ENCODE measurements at regions not wholly inside any gene's neighbourhood (a gene's known extent, or its start where the extent isn't known, plus 50 kb on each side); places are given as distances from the start of the nearest gene placed in this dataset.
A peak's percentile ranks its signal among the peaks of the same experiment; 100 is the strongest.
"Not testable (repeated sequence)": the region's sequence is repeated elsewhere in the genome, so short reads cannot be mapped to it uniquely, and the experiment has no call there.

DNA sequence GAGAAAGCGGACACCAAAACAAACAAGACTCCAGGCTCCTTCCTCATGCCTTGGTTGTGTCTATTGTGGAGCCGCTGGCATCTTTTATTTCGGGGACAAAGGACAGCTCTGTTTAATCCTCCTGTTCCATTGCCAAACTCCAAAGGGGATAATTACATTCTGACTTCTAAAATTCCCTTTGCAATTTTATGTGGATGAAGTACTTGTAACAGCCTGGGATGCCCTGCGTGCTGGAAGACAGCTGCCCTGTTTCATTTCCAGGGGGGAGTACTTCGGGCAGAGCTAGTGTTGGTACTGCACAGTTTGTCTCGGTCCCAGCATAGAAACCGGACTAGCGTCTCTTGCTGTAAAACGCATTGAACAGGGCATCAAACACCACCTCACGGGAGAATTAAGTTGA is 90.9 kb downstream of the BAMBI start:
- Histone ChIP-seq H3K27me3 (ENCODE audit: insufficient read depth, low read depth, severe bottlenecking) (no peaks in the 10 kb centered on the region), H3K4me3 (ENCODE audit: low read depth, low read length) (no peak overlapping the region), H3K27ac (no peak overlapping the region), H3K9me3 (ENCODE audit: severe bottlenecking) (no peaks in the 10 kb centered on the region), H3K36me3 (no peaks in the 10 kb centered on the region)
- TF ChIP-seq, protein P1, sequence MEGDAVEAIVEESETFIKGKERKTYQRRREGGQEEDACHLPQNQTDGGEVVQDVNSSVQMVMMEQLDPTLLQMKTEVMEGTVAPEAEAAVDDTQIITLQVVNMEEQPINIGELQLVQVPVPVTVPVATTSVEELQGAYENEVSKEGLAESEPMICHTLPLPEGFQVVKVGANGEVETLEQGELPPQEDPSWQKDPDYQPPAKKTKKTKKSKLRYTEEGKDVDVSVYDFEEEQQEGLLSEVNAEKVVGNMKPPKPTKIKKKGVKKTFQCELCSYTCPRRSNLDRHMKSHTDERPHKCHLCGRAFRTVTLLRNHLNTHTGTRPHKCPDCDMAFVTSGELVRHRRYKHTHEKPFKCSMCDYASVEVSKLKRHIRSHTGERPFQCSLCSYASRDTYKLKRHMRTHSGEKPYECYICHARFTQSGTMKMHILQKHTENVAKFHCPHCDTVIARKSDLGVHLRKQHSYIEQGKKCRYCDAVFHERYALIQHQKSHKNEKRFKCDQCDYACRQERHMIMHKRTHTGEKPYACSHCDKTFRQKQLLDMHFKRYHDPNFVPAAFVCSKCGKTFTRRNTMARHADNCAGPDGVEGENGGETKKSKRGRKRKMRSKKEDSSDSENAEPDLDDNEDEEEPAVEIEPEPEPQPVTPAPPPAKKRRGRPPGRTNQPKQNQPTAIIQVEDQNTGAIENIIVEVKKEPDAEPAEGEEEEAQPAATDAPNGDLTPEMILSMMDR (IDR thresholded peaks at IDR 0.05; ENCODE audit: low read depth, low read length): no peak
- no peak for DNase-seq

DNA sequence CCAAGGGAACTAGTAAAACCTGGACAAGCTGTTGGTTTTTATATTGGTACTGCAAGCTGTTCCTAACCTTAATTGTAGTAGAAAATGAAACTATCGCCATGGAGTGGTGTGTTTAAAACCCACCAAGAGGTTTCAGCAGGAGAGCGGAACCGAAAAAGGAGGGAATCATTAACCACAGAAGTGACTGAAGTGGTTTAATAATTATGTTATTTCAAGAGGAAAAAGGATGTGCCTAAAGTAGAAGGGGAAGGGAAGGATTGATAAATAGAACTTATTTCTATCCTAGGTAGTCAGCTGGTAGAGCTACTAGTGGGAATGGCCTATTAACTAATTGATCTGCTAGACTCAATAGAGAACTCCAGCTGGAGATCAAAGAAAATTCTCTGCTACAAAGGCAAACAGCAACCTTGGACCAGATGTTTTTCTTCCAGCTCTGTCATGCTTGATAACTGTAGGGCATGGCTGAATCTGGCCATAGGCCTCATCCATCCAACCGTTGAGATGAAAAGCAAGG is 91.8 kb downstream of the BAMBI start:
- no peaks in the 10 kb centered on the region for H3K36me3 ChIP-seq
- no peaks in the 10 kb centered on the region for H3K9me3 ChIP-seq (ENCODE audit: severe bottlenecking)
- H3K27me3 ChIP-seq (ENCODE audit: insufficient read depth, low read depth, severe bottlenecking): no peaks in the 10 kb centered on the region
- TF ChIP-seq, protein P1 (IDR thresholded peaks at IDR 0.05; ENCODE audit: low read depth, low read length): no peak
- H3K4me3 ChIP-seq (ENCODE audit: low read depth, low read length): no peak overlapping the region
- DNase-seq: no peak
- H3K27ac ChIP-seq: no peak overlapping the region

- not testable (repeated sequence) for H3K4me3 ChIP-seq (ENCODE audit: low read depth, low read length); H3K27me3 ChIP-seq (ENCODE audit: insufficient read depth, low read depth, severe bottlenecking); H3K36me3 ChIP-seq; H3K27ac ChIP-seq; DNase-seq; H3K9me3 ChIP-seq (ENCODE audit: severe bottlenecking)
These were observed 94.3 kb downstream of the BAMBI start for GRCh38 chr10:28771580-28772090.

DNA sequence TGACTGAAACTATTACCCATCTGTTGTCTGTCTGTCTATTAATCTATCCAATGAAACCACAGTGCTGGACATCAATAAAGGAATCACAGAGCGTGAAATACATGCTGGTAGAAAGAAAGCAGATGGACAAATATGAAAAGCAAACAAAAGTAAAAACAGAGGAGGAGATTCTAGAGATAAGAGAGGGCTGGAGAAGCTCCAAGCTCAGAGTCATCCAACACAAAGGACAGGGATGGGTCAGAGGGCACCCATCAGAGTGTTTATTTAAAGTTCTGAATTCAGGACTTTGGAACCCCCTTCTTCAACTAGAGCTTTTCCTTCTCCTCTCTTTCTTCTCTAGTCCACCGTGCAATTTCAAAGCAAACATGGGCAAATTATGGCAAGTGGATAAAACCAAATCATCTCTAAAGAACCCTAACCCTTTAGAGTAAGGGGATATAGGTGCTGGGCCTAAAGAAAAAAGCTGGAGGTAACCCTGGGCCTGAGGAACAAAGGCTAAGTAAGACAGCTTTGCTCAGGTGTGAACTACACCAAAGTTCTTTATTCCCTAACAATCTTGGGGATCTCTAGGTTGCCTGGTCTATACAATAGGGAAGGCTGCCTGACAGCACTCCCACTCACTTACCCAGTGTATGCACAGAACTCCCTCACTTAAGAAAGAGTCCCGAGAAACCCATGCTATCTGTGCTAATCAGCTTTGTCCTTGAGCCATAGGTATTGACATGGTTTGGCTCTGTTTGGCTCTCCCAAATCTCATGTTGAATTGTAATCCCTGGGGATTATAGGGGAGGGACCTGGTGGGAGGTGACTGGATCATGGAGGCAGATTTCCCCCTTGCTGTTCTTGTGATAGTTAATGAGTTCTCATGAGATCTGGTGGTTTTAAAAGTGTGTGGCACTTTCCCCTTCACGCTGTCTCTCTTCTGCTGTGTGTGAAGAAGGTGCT is 97.0 kb downstream of the BAMBI start:
- TF ChIP-seq, protein P1 (IDR thresholded peaks at IDR 0.05; ENCODE audit: low read depth, low read length): no peak
- no peak overlapping the region for H3K27ac ChIP-seq
- DNase-seq: peak; percentile 15
- no peaks in the 10 kb centered on the region for H3K9me3 ChIP-seq (ENCODE audit: severe bottlenecking)
- H3K27me3 ChIP-seq (ENCODE audit: insufficient read depth, low read depth, severe bottlenecking): no peaks in the 10 kb centered on the region
- H3K36me3 ChIP-seq: no peaks in the 10 kb centered on the region
- no peak overlapping the region for H3K4me3 ChIP-seq (ENCODE audit: low read depth, low read length)

DNA sequence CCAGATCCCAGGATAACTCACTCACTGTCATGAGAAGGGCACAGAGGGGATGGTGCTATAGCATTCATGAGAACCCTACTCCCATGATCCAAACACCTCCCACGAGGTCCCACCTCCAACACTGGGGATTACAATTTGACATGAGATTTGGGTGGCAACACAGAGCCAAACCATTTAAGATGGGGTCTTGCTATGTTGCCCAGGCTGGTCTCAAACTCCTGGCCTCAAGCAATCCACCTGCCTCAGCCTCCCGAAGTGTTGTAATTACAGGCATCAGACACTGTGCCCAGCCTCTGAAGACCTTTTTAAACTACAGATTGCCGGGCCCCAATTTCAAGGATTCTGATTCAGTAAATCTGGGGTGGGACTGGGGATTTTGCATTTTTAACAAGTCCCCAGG is 98.5 kb downstream of the BAMBI start:
- TF ChIP-seq, protein P1 (IDR thresholded peaks at IDR 0.05; ENCODE audit: low read depth, low read length): no peak
- no peak overlapping the region for H3K27ac ChIP-seq
- DNase-seq: no peak
- no peaks in the 10 kb centered on the region for H3K27me3 ChIP-seq (ENCODE audit: insufficient read depth, low read depth, severe bottlenecking)
- H3K36me3 ChIP-seq: no peaks in the 10 kb centered on the region
- H3K9me3 ChIP-seq (ENCODE audit: severe bottlenecking): no peaks in the 10 kb centered on the region
- no peak overlapping the region for H3K4me3 ChIP-seq (ENCODE audit: low read depth, low read length)

- Histone ChIP-seq H3K27me3 (ENCODE audit: insufficient read depth, low read depth, severe bottlenecking) (no peaks in the 10 kb centered on the region), H3K27ac (no peak overlapping the region), H3K36me3 (no peaks in the 10 kb centered on the region), H3K9me3 (ENCODE audit: severe bottlenecking) (no peaks in the 10 kb centered on the region), H3K4me3 (ENCODE audit: low read depth, low read length) (no peak overlapping the region)
- TF ChIP-seq, protein P1 (IDR thresholded peaks at IDR 0.05; ENCODE audit: low read depth, low read length): no peak
- DNase-seq: no peak
These were observed 99.2 kb downstream of the BAMBI start for GRCh38 chr10:28776519-28776918.

Data from WERI-Rb-1 (cell line).